ENCODE measurements at regions not wholly inside any gene's neighbourhood (a gene's known extent, or its start where the extent isn't known, plus 50 kb on each side); places are given as distances from the start of the nearest gene placed in this dataset.
"Not testable (repeated sequence)": the region's sequence is repeated elsewhere in the genome, so short reads cannot be mapped to it uniquely, and the experiment has no call there.

- DNase-seq, result not testable (repeated sequence)
Measured at GRCh38 chr9:40592406-40592805, 536.1 kb downstream of the FOXD4L6 start.

- DNase-seq, result peak; percentile 0
Measured at GRCh38 chr9:40591915-40592314, 536.6 kb downstream of the FOXD4L6 start.

- DNase-seq, result not testable (repeated sequence)
Measured at GRCh38 chr9:40587475-40588195, 540.8 kb downstream of the FOXD4L6 start.

GRCh38 chr9:40584039-40584438, 544.4 kb downstream of the FOXD4L6 start:
- not testable (repeated sequence) for DNase-seq

- not testable (repeated sequence) for DNase-seq
Measured at GRCh38 chr9:40583230-40583629, 545.3 kb downstream of the FOXD4L6 start.

GRCh38 chr9:40578908-40579307, 549.6 kb downstream of the FOXD4L6 start:
- DNase-seq, result not testable (repeated sequence)

Measured in fibroblast of skin of abdomen (primary cell).